WERI-Rb-1 (cell line): ENCODE measurements at regions not wholly inside any gene's neighbourhood (a gene's known extent, or its start where the extent isn't known, plus 50 kb on each side); places are given as distances from the start of the nearest gene placed in this dataset.

Source experiments
- DNase-seq: peaks from one replicate; pipeline ENCODE4 v3.0.0-alpha.2; 2020
- H3K27ac ChIP-seq: fragments of 250-450 bp; sonication (Bioruptor Pico); 2 replicates; pipeline ENCODE4 v1.5.1; 2020; ENCODE audit warnings: mild to moderate bottlenecking, moderate library complexity
- H3K27me3 ChIP-seq: fragments of 250-450 bp; sonication (Bioruptor Pico); 2 replicates; pipeline ENCODE4 v1.5.1; 2021; ENCODE audit warnings: mild to moderate bottlenecking, low read depth, moderate library complexity; ENCODE audit not compliant: insufficient read depth, severe bottlenecking
- H3K36me3 ChIP-seq: fragments of 250-450 bp; sonication (Bioruptor Pico); 2 replicates; pipeline ENCODE4 v1.5.1; 2020; ENCODE audit warnings: mild to moderate bottlenecking, moderate library complexity
- H3K4me3 ChIP-seq: 2 replicates; pipeline ENCODE4 v1.5.1; 2011; ENCODE audit warnings: low read depth, mild to moderate bottlenecking, control low read depth, low read length
- H3K9me3 ChIP-seq: fragments of 250-450 bp; sonication (Bioruptor Pico); 2 replicates; pipeline ENCODE4 v1.5.1; 2021; ENCODE audit warnings: mild to moderate bottlenecking, moderate library complexity; ENCODE audit not compliant: severe bottlenecking
- CTCF ChIP-seq: IDR thresholded peaks from 2 replicates; pipeline ENCODE4 v1.5.1; 2011; ENCODE audit warnings: low read depth, mild to moderate bottlenecking, control low read depth, inconsistent platforms, low read length

GRCh38 chr9:135209852-135210251, 122.4 kb downstream of the OLFM1 start:
- no peaks in the 10 kb centered on the region for H3K36me3 ChIP-seq
- no peak overlapping the region for H3K4me3 ChIP-seq
- H3K27ac ChIP-seq = no peak overlapping the region
- H3K9me3 ChIP-seq = peaks cover 17% of the 10 kb centered on the region
- TF ChIP-seq CTCF = no peak
- DNase-seq = no peak
- H3K27me3 ChIP-seq = no peaks in the 10 kb centered on the region

- Histone ChIP-seq H3K36me3 (no peaks in the 10 kb centered on the region), H3K9me3 (peaks cover 17% of the 10 kb centered on the region), H3K4me3 (no peak overlapping the region), H3K27ac (no peak overlapping the region), H3K27me3 (no peaks in the 10 kb centered on the region)
- no peak for TF ChIP-seq CTCF
- no peak for DNase-seq
Observed at GRCh38 chr9:135210676-135211523, 123.4 kb downstream of the OLFM1 start.

GRCh38 chr9:135211524-135211890, 124.0 kb downstream of the OLFM1 start:
- H3K4me3 ChIP-seq = no peak overlapping the region
- no peaks in the 10 kb centered on the region for H3K36me3 ChIP-seq
- no peak for TF ChIP-seq CTCF
- no peak for DNase-seq
- peaks cover 17% of the 10 kb centered on the region for H3K9me3 ChIP-seq
- no peak overlapping the region for H3K27ac ChIP-seq
- H3K27me3 ChIP-seq = no peaks in the 10 kb centered on the region

GRCh38 chr9:135212961-135213360, 125.5 kb downstream of the OLFM1 start:
- Histone ChIP-seq H3K27ac (no peak overlapping the region), H3K36me3 (no peaks in the 10 kb centered on the region), H3K9me3 (peaks cover 17% of the 10 kb centered on the region), H3K4me3 (no peak overlapping the region), H3K27me3 (no peaks in the 10 kb centered on the region)
- DNase-seq = no peak
- no peak for TF ChIP-seq CTCF

GRCh38 chr9:135213566-135213965, 126.1 kb downstream of the OLFM1 start:
- DNase-seq = peak; percentile 63
- no peaks in the 10 kb centered on the region for H3K36me3 ChIP-seq
- H3K27ac ChIP-seq = no peak overlapping the region
- TF ChIP-seq CTCF = no peak
- peaks cover 17% of the 10 kb centered on the region for H3K9me3 ChIP-seq
- no peak overlapping the region for H3K4me3 ChIP-seq
- H3K27me3 ChIP-seq = no peaks in the 10 kb centered on the region
